Mucosa of gallbladder (tissue), 1 donor: ENCODE measurements at regions not wholly inside any gene's neighbourhood (a gene's known extent, or its start where the extent isn't known, plus 50 kb on each side); places are given as distances from the start of the nearest gene placed in this dataset.
"Not testable (repeated sequence)": the region's sequence is repeated elsewhere in the genome, so short reads cannot be mapped to it uniquely, and the experiment has no call there.

ENCODE experiments used
- DNase-seq: peaks from one replicate; pipeline ENCODE4 v3.0.0-alpha.2; 2020; ENCODE audit warnings: low spot score
- donor health status: DM: no; HTN: no; CAD: no.

GRCh38 chr18:43714343-43715010 is 437.2 kb upstream of the SYT4 start:
- DNase-seq: no peak

DNA sequence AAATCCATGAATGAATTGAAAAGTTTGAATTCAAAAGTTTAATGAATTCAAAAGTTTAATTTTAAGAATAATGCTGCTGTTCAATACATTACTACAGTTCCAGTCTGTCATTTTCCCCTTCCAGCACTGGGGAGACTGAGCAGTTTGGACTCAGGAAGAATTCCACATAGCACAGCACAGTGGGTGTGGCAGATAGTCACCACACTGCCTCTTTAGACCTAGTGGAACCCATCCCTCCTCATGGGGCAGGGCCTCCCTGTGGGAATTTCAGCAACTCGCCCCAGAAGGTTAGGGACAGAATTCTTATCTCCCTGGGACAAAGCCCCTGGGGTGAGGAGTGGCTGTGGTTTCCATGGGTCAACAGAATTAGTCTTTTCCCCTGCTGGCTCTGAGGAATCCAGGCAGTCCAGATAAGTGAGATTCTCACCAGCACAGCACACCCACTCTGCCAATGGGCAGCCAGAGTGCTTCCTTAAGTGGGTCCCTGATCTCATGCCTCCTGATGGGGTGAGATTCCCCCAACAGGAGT is 442.0 kb upstream of the SYT4 start:
- DNase-seq: no peak

DNA sequence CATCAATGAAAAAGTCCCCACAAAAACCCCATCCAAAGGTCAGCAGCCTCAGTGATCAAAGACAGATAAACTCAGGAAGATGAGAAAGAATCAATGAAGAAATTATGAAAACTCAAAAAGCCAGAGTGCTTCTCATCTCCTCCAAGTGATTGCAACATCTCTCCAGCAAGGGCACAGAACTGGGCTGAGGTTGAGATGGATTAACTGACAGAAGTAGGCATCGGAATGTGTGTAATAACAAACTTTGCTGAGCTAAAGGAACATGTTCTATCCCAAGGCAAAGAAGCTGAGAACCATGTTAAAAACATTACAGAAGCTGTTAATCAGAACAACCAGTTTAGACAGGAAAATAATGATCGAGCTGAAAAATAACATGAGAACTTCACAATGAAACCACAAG is 442.8 kb upstream of the SYT4 start:
- no peak for DNase-seq

DNA sequence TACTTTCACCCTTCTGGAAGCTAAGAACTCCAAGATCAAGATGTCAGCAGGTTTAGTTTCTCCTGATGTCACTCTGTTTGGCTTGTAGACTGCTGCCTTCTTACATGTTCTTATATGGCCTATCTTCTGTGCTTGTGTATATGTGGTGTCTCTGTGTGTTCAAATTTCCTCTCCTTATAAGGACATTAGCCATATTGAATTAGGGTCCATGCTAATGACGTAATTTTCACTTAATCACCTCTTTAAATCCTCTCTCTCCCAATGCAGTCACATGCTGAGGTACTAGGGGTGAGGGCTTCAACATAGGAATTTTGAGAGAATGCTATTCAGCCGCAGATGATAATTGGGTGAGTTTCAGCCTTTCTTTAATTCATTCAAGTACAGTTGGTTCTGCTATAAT is 458.3 kb upstream of the SYT4 start:
- DNase-seq: no peak

- DNase-seq: no peak
Measured at GRCh38 chr18:43744960-43745745, 467.9 kb upstream of the SYT4 start.

DNA sequence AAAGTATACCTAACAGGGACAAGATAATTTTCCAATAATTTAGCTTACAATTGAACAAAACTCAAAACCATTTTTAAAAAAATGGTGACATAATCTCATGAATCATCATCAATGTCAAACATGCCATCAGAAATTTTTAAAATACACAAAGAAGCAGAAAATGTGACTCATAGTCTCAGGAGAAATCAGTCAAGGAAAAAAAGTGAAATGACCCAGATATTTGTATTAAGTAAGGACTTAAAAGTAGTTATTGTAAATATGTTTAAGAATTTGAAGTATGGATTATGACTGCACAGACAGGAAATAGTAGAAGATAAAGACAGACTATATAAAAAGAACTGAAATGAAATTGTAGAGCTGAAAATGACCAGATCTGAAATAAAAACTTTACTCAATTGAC is 473.9 kb upstream of the SYT4 start:
- no peak for DNase-seq

DNA sequence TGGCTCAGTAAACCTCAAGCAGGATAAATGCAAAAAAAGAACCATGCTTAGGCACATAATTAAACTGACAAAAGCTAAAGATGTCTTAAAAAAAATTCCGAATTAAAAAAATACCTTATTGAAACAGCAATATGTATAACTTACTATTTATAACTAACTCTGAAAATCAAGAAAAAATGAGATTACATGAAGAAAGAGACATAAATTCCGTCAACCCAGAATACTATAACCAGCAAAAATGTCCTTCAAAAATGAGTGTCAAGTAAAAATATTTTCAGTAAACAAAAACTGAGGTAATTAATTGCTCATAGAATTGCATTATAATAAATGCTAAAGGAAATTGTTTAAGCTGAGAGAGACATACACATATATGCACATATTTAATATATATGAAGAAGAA is 474.5 kb upstream of the SYT4 start:
- no peak for DNase-seq

DNA sequence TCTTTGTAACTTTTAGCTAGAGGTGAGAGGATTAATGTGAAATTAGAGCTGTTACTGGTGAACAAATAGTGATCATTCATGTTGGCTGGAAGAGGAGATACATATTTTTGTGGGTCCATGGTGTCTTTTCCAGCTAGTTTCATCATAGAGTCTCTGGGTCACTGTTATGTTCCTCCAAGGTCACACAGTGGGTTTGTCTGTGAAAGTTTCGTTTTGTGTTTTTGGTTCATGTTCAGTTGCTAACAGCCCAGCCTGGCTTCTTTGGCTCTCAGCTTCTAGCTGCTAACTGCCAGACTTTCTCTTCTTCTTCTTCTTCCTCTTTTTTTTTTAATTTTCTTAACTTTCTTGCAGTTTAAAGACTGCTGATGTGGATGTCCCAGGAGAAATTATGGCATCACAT is 480.0 kb upstream of the SYT4 start:
- DNase-seq: no peak

- no peak for DNase-seq
Measured at GRCh38 chr18:43758734-43759133, 481.4 kb upstream of the SYT4 start.

- DNase-seq: no peak
Measured at GRCh38 chr18:43760010-43760409, 482.7 kb upstream of the SYT4 start.

DNA sequence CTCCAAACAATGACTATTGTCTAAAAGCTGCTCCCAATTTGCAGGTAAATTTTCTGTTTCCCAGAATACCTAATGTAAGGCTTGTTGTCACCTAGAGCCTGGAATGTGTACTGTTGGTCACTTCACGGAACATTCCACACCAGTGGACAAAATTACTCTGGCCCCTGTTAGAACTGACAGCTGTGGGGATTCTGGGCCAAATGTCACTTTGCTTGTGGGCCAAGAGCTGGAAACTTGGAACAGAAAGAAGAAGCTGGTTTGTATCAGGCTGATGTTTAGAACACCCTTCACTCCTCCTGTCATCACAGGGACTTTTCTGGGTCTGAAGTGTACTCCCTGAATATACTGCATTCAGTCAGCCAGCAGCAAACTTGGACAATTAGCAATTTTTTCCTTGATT is 495.6 kb upstream of the SYT4 start:
- no peak for DNase-seq

GRCh38 chr18:43774497-43774896 is 497.2 kb upstream of the SYT4 start:
- no peak for DNase-seq

GRCh38 chr18:43775591-43775990 is 498.3 kb upstream of the SYT4 start:
- DNase-seq: no peak

- no peak for DNase-seq
Measured at GRCh38 chr18:43776997-43777396, 499.7 kb upstream of the SYT4 start.

- DNase-seq: no peak
Measured at GRCh38 chr18:43777636-43778304, 500.5 kb upstream of the SYT4 start.

GRCh38 chr18:43780782-43781340 is 503.6 kb upstream of the SYT4 start:
- no peak for DNase-seq

GRCh38 chr18:43785158-43785557 is 507.9 kb upstream of the SYT4 start:
- no peak for DNase-seq

GRCh38 chr18:43786893-43787292 is 509.6 kb upstream of the SYT4 start:
- no peak for DNase-seq

GRCh38 chr18:43787721-43788120 is 510.4 kb upstream of the SYT4 start:
- DNase-seq: not testable (repeated sequence)

DNA sequence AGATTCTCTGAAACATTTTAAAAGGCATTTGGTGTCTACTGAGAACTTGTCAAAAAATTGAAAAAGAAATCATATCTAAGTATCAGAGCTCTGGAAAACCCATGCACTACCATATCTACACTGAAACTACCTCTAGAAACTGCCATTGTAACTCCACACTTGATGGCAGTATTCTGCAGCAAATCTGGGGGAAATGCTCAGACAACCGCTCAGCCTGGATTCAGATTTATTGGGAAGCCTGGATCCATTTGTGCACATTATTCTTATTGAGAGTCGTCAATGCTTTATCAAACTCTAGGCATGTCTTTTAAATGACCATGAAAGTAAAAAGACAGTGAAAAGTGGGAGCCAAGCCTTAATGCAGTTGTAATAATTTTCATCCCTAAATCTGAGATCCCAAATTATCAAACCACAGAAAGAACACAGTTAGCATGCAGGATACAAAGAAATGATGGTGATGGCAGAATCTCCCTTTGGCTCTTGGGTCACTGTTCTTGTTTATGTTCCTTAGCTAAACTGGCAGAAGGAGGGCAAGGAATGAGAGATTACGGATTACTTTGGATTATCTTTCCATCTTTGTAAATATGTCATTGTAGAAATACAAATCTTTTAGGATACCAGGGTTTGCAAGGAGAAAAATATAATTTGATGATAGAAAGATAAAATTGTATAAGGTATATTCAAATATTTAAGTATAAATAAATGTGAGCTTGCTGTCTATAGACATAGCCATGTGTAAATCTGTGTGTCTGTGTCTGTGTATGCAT is 512.1 kb upstream of the SYT4 start:
- no peak for DNase-seq

- DNase-seq: no peak
Measured at GRCh38 chr18:43793910-43794309, 516.6 kb upstream of the SYT4 start.

DNA sequence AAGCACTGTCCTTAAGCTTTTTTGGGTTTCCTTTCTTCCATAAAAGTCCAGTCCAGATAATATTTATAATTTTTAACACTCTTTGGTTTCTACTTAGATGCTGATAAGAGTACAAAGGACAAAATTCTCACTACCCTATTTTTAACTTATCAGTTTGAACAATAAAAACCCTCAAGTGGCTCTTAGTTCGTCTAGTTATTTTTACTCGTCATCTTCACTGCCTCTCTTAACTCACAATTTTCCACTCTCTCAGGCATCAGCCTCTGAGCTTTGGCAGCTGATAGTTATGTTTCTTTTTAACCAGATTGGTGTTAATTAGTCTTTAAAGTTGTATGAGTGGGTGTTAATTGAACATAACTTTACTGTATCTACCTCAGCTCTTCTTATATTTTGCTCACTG is 517.1 kb upstream of the SYT4 start:
- no peak for DNase-seq
